A673 (cell line): ENCODE measurements at regions not wholly inside any gene's neighbourhood (a gene's known extent, or its start where the extent isn't known, plus 50 kb on each side); places are given as distances from the start of the nearest gene placed in this dataset.

Source experiments
- BruUV-seq: library from RNA; stranded (reverse); fragments of 400-500 nt; replicated peaks from 2 replicates; lab custom pipeline; 2021; lab: Mats Ljungman, UMichigan
- CTCF ChIA-PET: fragments of 300-600 bp; sonication (Branson Sonifier 250); formaldehyde crosslinking; loops from one replicate; lab custom pipeline; 2022; ENCODE audit warnings: antibody characterized with exemption; lab: Charles Lee
- POLR2A ChIA-PET: fragments of 300-600 bp; sonication (Branson Sonifier 250); formaldehyde crosslinking; loops from one replicate; lab custom pipeline; 2022; ENCODE audit warnings: antibody characterized with exemption; ENCODE audit not compliant: low non-redundant PET; lab: Charles Lee
- DNase-seq: peaks from one replicate; pipeline ENCODE4 v3.0.0-alpha.2; 2015; ENCODE audit warnings: low spot score
- H3K27ac ChIP-seq: fragments of 200-600 bp; sonication (generic); 2 replicates; pipeline ENCODE4 v1.5.1; 2016; ENCODE audit warnings: mixed run types, low read depth, mild to moderate bottlenecking, mixed read lengths, antibody characterized with exemption, low read length; ENCODE audit not compliant: poor library complexity, severe bottlenecking
- H3K27me3 ChIP-seq: fragments of 200-600 bp; sonication (generic); replicated peaks from 2 replicates; pipeline ENCODE4 v1.6.1; 2017; ENCODE audit warnings: mixed run types, low read depth, mild to moderate bottlenecking, mixed read lengths, antibody characterized with exemption, low read length; ENCODE audit not compliant: insufficient read depth, poor library complexity
- H3K36me3 ChIP-seq: fragments of 200-600 bp; sonication (generic); 2 replicates; pipeline ENCODE4 v1.6.1; 2016; ENCODE audit warnings: mixed run types, mild to moderate bottlenecking, mixed read lengths, antibody characterized with exemption, low read length; ENCODE audit not compliant: insufficient read depth, poor library complexity, severe bottlenecking
- H3K4me1 ChIP-seq: fragments of 200-600 bp; sonication (generic); 2 replicates; pipeline ENCODE4 v1.6.1; 2017; ENCODE audit warnings: mixed run types, mild to moderate bottlenecking, mixed read lengths, antibody characterized with exemption, low read length; ENCODE audit not compliant: insufficient read depth, poor library complexity, severe bottlenecking
- H3K4me3 ChIP-seq: fragments of 200-600 bp; sonication (generic); 2 replicates; pipeline ENCODE4 v1.5.1; 2016; ENCODE audit warnings: low read depth, mixed run types, mild to moderate bottlenecking, mixed read lengths, low read length; ENCODE audit not compliant: poor library complexity, severe bottlenecking
- H3K9me3 ChIP-seq: fragments of 200-600 bp; sonication (generic); 2 replicates; pipeline ENCODE4 v1.6.1; 2016; ENCODE audit warnings: mixed run types, low read depth, mild to moderate bottlenecking, mixed read lengths, antibody characterized with exemption, low read length; ENCODE audit not compliant: poor library complexity, severe bottlenecking
- EZH2 ChIP-seq: fragments of 200-600 bp; sonication (generic); IDR thresholded peaks from 2 replicates; pipeline ENCODE4 v1.6.1; 2017; ENCODE audit warnings: borderline replicate concordance, low read depth, mild to moderate bottlenecking, mixed read lengths, antibody characterized with exemption, low read length; ENCODE audit not compliant: poor library complexity, severe bottlenecking
- intact Hi-C: fragments of 100-400 bp; cut with micrococcal nuclease; formaldehyde crosslinking; loops from one replicate; pipeline ENCODE4 v1.10.0; 2022; ENCODE audit not compliant: unreplicated experiment
- TF ChIP-seq, protein P1 (sequence below): fragments of 300-800, 200-600 bp; sonication (generic); conservative IDR thresholded peaks from 2 replicates; pipeline ENCODE4 v1.5.1; 2017; ENCODE audit warnings: low read depth, mild to moderate bottlenecking, antibody characterized with exemption, low read length, moderate library complexity, mixed read lengths

- Histone ChIP-seq H3K4me1 (no peaks in the 10 kb centered on the region), H3K9me3 (no peaks in the 10 kb centered on the region), H3K36me3 (no peaks in the 10 kb centered on the region), H3K27me3 (no peaks in the 10 kb centered on the region), H3K4me3 (no peak overlapping the region), H3K27ac (no peak overlapping the region)
- POLR2A ChIA-PET: no interaction called here
- TF ChIP-seq EZH2: no peak
- TF ChIP-seq, protein P1, sequence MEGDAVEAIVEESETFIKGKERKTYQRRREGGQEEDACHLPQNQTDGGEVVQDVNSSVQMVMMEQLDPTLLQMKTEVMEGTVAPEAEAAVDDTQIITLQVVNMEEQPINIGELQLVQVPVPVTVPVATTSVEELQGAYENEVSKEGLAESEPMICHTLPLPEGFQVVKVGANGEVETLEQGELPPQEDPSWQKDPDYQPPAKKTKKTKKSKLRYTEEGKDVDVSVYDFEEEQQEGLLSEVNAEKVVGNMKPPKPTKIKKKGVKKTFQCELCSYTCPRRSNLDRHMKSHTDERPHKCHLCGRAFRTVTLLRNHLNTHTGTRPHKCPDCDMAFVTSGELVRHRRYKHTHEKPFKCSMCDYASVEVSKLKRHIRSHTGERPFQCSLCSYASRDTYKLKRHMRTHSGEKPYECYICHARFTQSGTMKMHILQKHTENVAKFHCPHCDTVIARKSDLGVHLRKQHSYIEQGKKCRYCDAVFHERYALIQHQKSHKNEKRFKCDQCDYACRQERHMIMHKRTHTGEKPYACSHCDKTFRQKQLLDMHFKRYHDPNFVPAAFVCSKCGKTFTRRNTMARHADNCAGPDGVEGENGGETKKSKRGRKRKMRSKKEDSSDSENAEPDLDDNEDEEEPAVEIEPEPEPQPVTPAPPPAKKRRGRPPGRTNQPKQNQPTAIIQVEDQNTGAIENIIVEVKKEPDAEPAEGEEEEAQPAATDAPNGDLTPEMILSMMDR: no peak
- intact Hi-C loops: no loop called here
- BruUV-seq: no TSS peak
- CTCF ChIA-PET: no interaction called here
- DNase-seq: no peak
Measured at GRCh38 chr4:108223313-108223712, 54.6 kb upstream of the LEF1 start.

DNA sequence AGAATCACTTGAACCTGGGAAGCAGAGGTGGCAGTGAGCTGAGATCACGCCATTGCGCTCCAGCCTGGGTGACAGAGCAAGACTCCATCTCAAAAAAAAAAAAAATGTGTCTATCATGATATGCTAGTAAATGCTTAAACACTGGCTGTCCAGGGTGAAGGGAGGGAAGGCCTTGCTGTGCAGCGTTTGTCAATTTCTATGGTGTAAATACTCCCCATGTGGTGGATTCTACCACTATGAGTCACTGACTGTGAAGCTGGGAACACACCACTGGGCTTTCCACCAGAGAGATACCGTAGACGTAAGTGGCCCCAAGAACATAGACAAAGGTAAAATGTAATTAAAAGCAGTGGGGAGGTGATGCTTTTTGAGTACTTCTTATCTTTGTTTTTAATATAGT, 51.3 kb upstream of the LEF1 start:
- ChIA-PET CTCF (no interaction called here), POLR2A (no interaction called here)
- no peaks in the 10 kb centered on the region for H3K4me1 ChIP-seq
- no peak overlapping the region for H3K4me3 ChIP-seq
- no peaks in the 10 kb centered on the region for H3K36me3 ChIP-seq
- H3K27me3 ChIP-seq: no peaks in the 10 kb centered on the region
- no peak for DNase-seq
- no peak for TF ChIP-seq EZH2
- TF ChIP-seq, protein P1: no peak
- H3K9me3 ChIP-seq: no peaks in the 10 kb centered on the region
- no TSS peak for BruUV-seq
- H3K27ac ChIP-seq: no peak overlapping the region
- intact Hi-C loops: no loop called here
